ENCODE measurements at regions not wholly inside any gene's neighbourhood (a gene's known extent, or its start where the extent isn't known, plus 50 kb on each side); places are given as distances from the start of the nearest gene placed in this dataset.

- H3K4me3 ChIP-seq = no peak overlapping the region
- no peak overlapping the region for H3K27ac ChIP-seq
- DNase-seq (ENCODE audit: low spot score) = no peak
- TF ChIP-seq, protein P1, sequence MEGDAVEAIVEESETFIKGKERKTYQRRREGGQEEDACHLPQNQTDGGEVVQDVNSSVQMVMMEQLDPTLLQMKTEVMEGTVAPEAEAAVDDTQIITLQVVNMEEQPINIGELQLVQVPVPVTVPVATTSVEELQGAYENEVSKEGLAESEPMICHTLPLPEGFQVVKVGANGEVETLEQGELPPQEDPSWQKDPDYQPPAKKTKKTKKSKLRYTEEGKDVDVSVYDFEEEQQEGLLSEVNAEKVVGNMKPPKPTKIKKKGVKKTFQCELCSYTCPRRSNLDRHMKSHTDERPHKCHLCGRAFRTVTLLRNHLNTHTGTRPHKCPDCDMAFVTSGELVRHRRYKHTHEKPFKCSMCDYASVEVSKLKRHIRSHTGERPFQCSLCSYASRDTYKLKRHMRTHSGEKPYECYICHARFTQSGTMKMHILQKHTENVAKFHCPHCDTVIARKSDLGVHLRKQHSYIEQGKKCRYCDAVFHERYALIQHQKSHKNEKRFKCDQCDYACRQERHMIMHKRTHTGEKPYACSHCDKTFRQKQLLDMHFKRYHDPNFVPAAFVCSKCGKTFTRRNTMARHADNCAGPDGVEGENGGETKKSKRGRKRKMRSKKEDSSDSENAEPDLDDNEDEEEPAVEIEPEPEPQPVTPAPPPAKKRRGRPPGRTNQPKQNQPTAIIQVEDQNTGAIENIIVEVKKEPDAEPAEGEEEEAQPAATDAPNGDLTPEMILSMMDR (IDR thresholded peaks at IDR 0.05) = no peak
These were observed 131.4 kb downstream of the UCHL1 start for GRCh38 chr4:41388080-41388479.

DNA sequence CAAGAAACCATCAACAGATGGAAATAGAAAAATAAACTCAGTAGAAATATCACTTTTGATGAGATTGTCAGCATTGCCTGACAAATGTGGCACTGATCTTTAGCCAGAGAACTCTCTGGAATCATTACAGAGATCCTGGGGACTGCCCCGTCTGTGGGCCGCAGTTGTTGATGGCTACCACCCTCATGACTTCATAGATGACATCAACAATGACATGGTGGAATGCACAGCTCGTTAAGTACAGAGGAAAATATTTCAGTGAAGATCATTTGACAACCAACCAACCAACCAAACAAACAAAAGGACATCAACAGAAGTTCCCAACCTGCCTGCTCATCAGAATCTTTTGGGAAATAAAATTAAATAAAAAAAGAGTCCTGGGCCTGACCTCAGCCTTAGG is 132.6 kb downstream of the UCHL1 start:
- TF ChIP-seq, protein P1 (IDR thresholded peaks at IDR 0.05) = no peak
- H3K27ac ChIP-seq = no peak overlapping the region

DNA sequence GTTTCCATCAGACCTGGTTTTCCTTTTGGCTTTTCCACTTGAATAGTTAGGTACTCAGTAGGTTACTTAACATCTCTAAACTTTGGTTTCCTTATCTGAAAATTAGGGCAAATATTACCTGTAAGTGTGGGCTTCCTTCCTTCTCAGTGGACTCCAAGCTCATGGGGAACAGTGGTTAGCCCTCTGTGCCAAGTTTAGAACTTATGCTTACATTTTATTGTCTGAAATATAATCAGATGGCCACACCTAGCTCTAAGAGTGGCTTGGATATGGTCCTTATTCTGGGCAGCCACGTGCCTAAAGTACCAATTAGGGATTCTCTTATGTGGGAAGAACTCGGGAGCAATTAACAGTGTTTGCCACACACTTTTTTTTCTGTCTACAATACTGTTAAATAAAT is 133.9 kb downstream of the UCHL1 start:
- TF ChIP-seq, protein P1 (IDR thresholded peaks at IDR 0.05) = no peak

More for the DNA sequence above, 132.6 kb downstream of the UCHL1 start:
- no peak for DNase-seq (ENCODE audit: low spot score)
- H3K4me3 ChIP-seq = no peak overlapping the region

DNA sequence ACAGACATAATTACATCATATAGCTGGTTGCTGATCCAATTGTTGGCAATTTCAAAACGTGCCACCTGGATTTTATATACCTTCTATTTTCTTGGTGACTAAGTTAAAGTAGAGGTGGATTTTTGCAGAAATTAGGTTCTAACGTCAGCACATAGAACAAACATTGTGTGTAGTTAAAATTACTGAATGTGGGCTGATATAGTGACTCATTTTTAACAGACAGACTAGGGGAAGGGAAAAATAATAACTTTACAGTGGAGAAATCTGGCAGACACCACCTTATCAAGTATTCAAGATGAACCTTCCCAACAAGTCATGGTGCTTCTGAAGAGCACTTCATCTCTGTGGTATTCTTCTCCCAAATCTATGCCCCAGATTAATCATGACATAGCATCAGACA is 134.5 kb downstream of the UCHL1 start:
- no peak overlapping the region for H3K27ac ChIP-seq
- TF ChIP-seq, protein P1 (IDR thresholded peaks at IDR 0.05) = no peak
- DNase-seq (ENCODE audit: low spot score) = no peak
- H3K4me3 ChIP-seq = no peak overlapping the region

More for the DNA sequence above, 133.9 kb downstream of the UCHL1 start:
- H3K27ac ChIP-seq = no peak overlapping the region
- H3K4me3 ChIP-seq = no peak overlapping the region
- no peak for DNase-seq (ENCODE audit: low spot score)

DNA sequence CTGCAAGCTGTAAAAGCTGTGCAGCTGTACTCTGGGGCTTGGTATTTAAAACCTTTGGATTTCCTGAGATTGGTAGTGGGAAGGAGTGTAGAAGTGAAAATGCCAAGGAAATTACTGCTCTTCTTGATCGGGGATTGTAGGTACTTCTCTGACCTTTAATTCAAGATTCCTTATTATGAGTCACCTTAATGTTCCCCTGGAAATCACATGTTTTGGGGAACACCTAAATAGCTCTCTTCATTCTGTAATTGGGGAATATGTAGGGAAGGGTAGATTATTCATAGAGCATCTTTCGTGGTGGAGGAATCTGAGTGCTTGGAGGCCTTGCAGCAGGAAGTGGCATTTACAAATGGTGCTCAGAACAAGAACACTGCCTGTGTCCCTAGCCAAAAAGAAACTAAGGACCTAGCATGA is 137.8 kb downstream of the UCHL1 start:
- Histone ChIP-seq H3K4me3 (no peak overlapping the region), H3K27ac (no peak overlapping the region)
- no peak for DNase-seq (ENCODE audit: low spot score)
- TF ChIP-seq, protein P1 (IDR thresholded peaks at IDR 0.05) = no peak

DNA sequence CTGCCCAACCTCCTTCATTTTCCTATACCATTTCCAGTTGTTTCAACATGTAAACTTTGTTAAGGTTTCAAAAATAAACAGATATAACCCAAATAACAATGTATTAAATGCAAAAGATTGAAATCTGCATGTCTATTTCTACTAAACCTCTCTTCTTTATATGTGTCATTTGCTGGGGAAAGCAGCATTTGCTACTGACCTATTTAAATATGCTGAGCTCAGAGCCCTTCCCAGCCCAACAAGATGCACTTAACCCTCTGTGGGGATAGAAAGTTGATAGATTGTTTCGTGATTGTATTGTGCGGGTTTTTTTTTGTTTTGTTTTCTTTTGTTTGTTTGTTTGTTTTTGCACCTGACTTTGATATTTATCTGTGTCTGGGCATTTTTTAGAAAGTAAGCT is 139.5 kb downstream of the UCHL1 start:
- Histone ChIP-seq H3K4me3 (no peak overlapping the region), H3K27ac (no peak overlapping the region)
- no peak for DNase-seq (ENCODE audit: low spot score)
- TF ChIP-seq, protein P1 (IDR thresholded peaks at IDR 0.05) = no peak

DNA sequence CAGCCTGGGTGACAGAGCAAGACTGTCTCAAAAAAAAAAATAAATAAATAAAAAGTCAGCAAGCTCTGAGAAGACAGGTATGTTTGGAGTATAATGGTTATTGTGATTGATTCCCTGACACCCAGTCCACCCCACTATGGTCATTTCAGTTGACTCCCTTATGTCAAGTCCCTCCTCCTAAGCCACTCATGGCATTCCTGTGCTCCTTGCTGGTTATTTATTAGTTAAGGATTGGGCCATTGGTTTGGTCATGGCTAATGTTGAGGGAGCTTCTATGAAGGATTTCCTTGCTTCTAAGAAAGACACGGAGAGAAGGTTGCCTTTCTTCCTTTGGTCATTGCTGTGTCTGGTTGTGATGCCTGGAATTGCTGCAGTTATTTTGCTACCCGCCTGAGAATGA is 140.1 kb downstream of the UCHL1 start:
- no peak overlapping the region for H3K27ac ChIP-seq
- H3K4me3 ChIP-seq = no peak overlapping the region
- TF ChIP-seq, protein P1 (IDR thresholded peaks at IDR 0.05) = no peak
- no peak for DNase-seq (ENCODE audit: low spot score)

All from coronary artery (tissue), 2 donors.